ENCODE measurements at regions not wholly inside any gene's neighbourhood (a gene's known extent, or its start where the extent isn't known, plus 50 kb on each side); places are given as distances from the start of the nearest gene placed in this dataset.

- TF ChIP-seq CTCF (IDR thresholded peaks at IDR 0.05; ENCODE audit: low read length) (no peak), EZH2phosphoT487 (IDR thresholded peaks at IDR 0.05; ENCODE audit: low read length) (no peak)
Observed at GRCh38 chr16:49018259-49018931, 263.2 kb downstream of the CBLN1 start.
